ENCODE measurements at regions not wholly inside any gene's neighbourhood (a gene's known extent, or its start where the extent isn't known, plus 50 kb on each side); places are given as distances from the start of the nearest gene placed in this dataset.
"Not testable (repeated sequence)": the region's sequence is repeated elsewhere in the genome, so short reads cannot be mapped to it uniquely, and the experiment has no call there.

- Histone ChIP-seq H3K79me2 (ENCODE audit: insufficient read depth, low read length) (no peaks in the 10 kb centered on the region), H3K4me1 (ENCODE audit: insufficient read depth, low read length, poor library complexity, severe bottlenecking) (no peaks in the 10 kb centered on the region), H3K4me2 (ENCODE audit: low read depth, low read length, poor library complexity, severe bottlenecking) (no peak overlapping the region), H3K27me3 (ENCODE audit: insufficient read depth, low read length, poor library complexity, severe bottlenecking) (no peaks in the 10 kb centered on the region), H3K9me3 (ENCODE audit: insufficient read depth, low read depth, low read length) (no peaks in the 10 kb centered on the region), H3K36me3 (ENCODE audit: insufficient read depth, low read length) (no peaks in the 10 kb centered on the region), H3F3A (ENCODE audit: low read depth) (no peaks in the 10 kb centered on the region), H3K9ac (ENCODE audit: low read depth, low read length, poor library complexity, severe bottlenecking) (no peak overlapping the region), H4K20me1 (ENCODE audit: insufficient read depth, low read length, poor library complexity, severe bottlenecking) (no peaks in the 10 kb centered on the region), H3K4me3 (ENCODE audit: low read length, poor library complexity, severe bottlenecking) (no peak overlapping the region), H3K9me2 (replicated peaks; ENCODE audit: low read depth, low read length) (no peaks in the 10 kb centered on the region), H2AFZ (ENCODE audit: low read length) (no peak overlapping the region)
- TF ChIP-seq CTCF (conservative IDR thresholded peaks at IDR 0.05; ENCODE audit: low read length) (no peak), EZH2phosphoT487 (IDR thresholded peaks at IDR 0.05; ENCODE audit: borderline replicate concordance) (no peak)
Measured at GRCh38 chr3:20378315-20378714, 192.3 kb upstream of the SGO1 start.

GRCh38 chr3:20376665-20377217 is 190.7 kb upstream of the SGO1 start:
- H3K36me3 ChIP-seq (ENCODE audit: insufficient read depth, low read length): no peaks in the 10 kb centered on the region
- no peaks in the 10 kb centered on the region for H4K20me1 ChIP-seq (ENCODE audit: insufficient read depth, low read length, poor library complexity, severe bottlenecking)
- H3K79me2 ChIP-seq (ENCODE audit: insufficient read depth, low read length): no peaks in the 10 kb centered on the region
- H3K4me1 ChIP-seq (ENCODE audit: insufficient read depth, low read length, poor library complexity, severe bottlenecking): no peaks in the 10 kb centered on the region
- no peaks in the 10 kb centered on the region for H3K9me2 ChIP-seq (replicated peaks; ENCODE audit: low read depth, low read length)
- no peak for TF ChIP-seq EZH2phosphoT487 (IDR thresholded peaks at IDR 0.05; ENCODE audit: borderline replicate concordance)
- no peak for TF ChIP-seq CTCF (conservative IDR thresholded peaks at IDR 0.05; ENCODE audit: low read length)
- H3K9me3 ChIP-seq (ENCODE audit: insufficient read depth, low read depth, low read length): no peaks in the 10 kb centered on the region
- H2AFZ ChIP-seq (ENCODE audit: low read length): no peak overlapping the region
- no peak overlapping the region for H3K9ac ChIP-seq (ENCODE audit: low read depth, low read length, poor library complexity, severe bottlenecking)
- H3K27me3 ChIP-seq (ENCODE audit: insufficient read depth, low read length, poor library complexity, severe bottlenecking): no peaks in the 10 kb centered on the region
- no peak overlapping the region for H3K4me3 ChIP-seq (ENCODE audit: low read length, poor library complexity, severe bottlenecking)
- no peak overlapping the region for H3K4me2 ChIP-seq (ENCODE audit: low read depth, low read length, poor library complexity, severe bottlenecking)
- H3F3A ChIP-seq (ENCODE audit: low read depth): no peaks in the 10 kb centered on the region

- no peaks in the 10 kb centered on the region for H4K20me1 ChIP-seq (ENCODE audit: insufficient read depth, low read length, poor library complexity, severe bottlenecking)
Measured at GRCh38 chr3:20375302-20375701, 189.3 kb upstream of the SGO1 start.

GRCh38 chr3:20370273-20371063 is 184.5 kb upstream of the SGO1 start:
- H3K36me3 ChIP-seq (ENCODE audit: insufficient read depth, low read length); H3K9ac ChIP-seq (ENCODE audit: low read depth, low read length, poor library complexity, severe bottlenecking); H3K9me3 ChIP-seq (ENCODE audit: insufficient read depth, low read depth, low read length); H3K4me3 ChIP-seq (ENCODE audit: low read length, poor library complexity, severe bottlenecking); H3K27me3 ChIP-seq (ENCODE audit: insufficient read depth, low read length, poor library complexity, severe bottlenecking); H3K79me2 ChIP-seq (ENCODE audit: insufficient read depth, low read length); H3K4me2 ChIP-seq (ENCODE audit: low read depth, low read length, poor library complexity, severe bottlenecking); H3K9me2 ChIP-seq (replicated peaks; ENCODE audit: low read depth, low read length); H2AFZ ChIP-seq (ENCODE audit: low read length); H4K20me1 ChIP-seq (ENCODE audit: insufficient read depth, low read length, poor library complexity, severe bottlenecking); H3K4me1 ChIP-seq (ENCODE audit: insufficient read depth, low read length, poor library complexity, severe bottlenecking); H3F3A ChIP-seq (ENCODE audit: low read depth): not testable (repeated sequence)

More at GRCh38 chr3:20375302-20375701, 189.3 kb upstream of the SGO1 start:
- Histone ChIP-seq H3K4me1 (ENCODE audit: insufficient read depth, low read length, poor library complexity, severe bottlenecking) (no peaks in the 10 kb centered on the region), H3K4me2 (ENCODE audit: low read depth, low read length, poor library complexity, severe bottlenecking) (no peak overlapping the region), H3K27me3 (ENCODE audit: insufficient read depth, low read length, poor library complexity, severe bottlenecking) (no peaks in the 10 kb centered on the region), H3K36me3 (ENCODE audit: insufficient read depth, low read length) (no peaks in the 10 kb centered on the region), H3K9ac (ENCODE audit: low read depth, low read length, poor library complexity, severe bottlenecking) (no peak overlapping the region), H3K4me3 (ENCODE audit: low read length, poor library complexity, severe bottlenecking) (no peak overlapping the region), H3K79me2 (ENCODE audit: insufficient read depth, low read length) (no peaks in the 10 kb centered on the region), H3K9me2 (replicated peaks; ENCODE audit: low read depth, low read length) (no peaks in the 10 kb centered on the region), H3K9me3 (ENCODE audit: insufficient read depth, low read depth, low read length) (no peaks in the 10 kb centered on the region), H3F3A (ENCODE audit: low read depth) (no peaks in the 10 kb centered on the region), H2AFZ (ENCODE audit: low read length) (no peak overlapping the region)
- TF ChIP-seq EZH2phosphoT487 (IDR thresholded peaks at IDR 0.05; ENCODE audit: borderline replicate concordance) (no peak), CTCF (conservative IDR thresholded peaks at IDR 0.05; ENCODE audit: low read length) (no peak)

Data from Loucy (cell line).